Fibroblast of villous mesenchyme (primary cell): ENCODE measurements at regions not wholly inside any gene's neighbourhood (a gene's known extent, or its start where the extent isn't known, plus 50 kb on each side); places are given as distances from the start of the nearest gene placed in this dataset.
A peak's percentile ranks its signal among the peaks of the same experiment; 100 is the strongest.

Experiments
- DNase-seq: peaks from one replicate; pipeline ENCODE4 v3.0.0-alpha.2; 2010; ENCODE audit warnings: low read depth
- H3K4me3 ChIP-seq: 2 replicates; pipeline ENCODE4 v1.5.1; 2011; ENCODE audit warnings: low read depth, mild to moderate bottlenecking, low read length
- TF ChIP-seq, protein P1 (sequence below): IDR thresholded peaks from 2 replicates; pipeline ENCODE4 v1.5.1; 2012; ENCODE audit warnings: low read depth, mild to moderate bottlenecking, low read length; ENCODE audit not compliant: insufficient read depth

DNA sequence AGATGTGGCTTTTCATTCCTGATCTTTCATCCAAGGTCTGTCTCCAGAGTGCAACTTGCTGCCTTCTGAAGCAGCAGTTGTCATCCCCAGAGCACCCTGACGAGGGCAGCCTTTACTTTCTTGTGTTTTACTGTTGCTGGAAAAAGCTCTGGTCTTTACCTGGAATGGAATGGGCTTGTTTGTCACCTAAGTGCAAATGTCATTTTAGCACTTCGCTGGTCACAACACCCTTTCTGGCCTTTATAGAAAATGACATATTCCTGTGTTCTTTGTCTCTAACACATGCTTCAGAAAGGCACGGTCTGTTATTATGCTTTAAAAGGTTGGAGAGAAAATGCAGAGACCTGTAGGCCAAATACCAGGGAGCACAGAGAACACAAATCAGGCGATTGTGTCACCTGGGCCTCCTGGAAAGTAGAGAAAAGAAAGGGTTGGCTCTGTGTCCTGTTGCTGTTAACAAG lies 332.7 kb upstream of the IGFBP7 start:
- TF ChIP-seq, protein P1, sequence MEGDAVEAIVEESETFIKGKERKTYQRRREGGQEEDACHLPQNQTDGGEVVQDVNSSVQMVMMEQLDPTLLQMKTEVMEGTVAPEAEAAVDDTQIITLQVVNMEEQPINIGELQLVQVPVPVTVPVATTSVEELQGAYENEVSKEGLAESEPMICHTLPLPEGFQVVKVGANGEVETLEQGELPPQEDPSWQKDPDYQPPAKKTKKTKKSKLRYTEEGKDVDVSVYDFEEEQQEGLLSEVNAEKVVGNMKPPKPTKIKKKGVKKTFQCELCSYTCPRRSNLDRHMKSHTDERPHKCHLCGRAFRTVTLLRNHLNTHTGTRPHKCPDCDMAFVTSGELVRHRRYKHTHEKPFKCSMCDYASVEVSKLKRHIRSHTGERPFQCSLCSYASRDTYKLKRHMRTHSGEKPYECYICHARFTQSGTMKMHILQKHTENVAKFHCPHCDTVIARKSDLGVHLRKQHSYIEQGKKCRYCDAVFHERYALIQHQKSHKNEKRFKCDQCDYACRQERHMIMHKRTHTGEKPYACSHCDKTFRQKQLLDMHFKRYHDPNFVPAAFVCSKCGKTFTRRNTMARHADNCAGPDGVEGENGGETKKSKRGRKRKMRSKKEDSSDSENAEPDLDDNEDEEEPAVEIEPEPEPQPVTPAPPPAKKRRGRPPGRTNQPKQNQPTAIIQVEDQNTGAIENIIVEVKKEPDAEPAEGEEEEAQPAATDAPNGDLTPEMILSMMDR, result peak; percentile 55
- no peak overlapping the region for H3K4me3 ChIP-seq
- DNase-seq, result peak; percentile 21

DNA sequence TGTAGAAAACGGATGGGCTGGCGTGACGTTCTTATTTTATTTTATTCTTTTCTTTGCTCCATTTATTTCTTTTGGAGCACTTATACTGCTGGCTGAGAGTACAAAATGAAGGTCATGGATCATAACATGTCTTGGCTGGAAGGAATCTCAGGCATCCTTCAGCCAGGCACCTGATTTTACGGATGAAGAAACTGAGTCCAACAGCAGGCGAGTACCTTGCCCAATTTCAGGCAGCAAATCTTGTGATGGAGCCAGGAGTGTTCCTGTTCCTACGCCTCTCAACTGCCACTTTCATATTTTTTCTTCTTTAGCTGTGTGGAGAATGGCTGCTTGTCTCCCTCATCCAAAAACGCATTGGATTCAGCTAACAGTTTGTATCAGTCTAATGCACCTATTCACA lies 332.1 kb upstream of the IGFBP7 start:
- no peak overlapping the region for H3K4me3 ChIP-seq
- TF ChIP-seq, protein P1, result no peak
- DNase-seq, result no peak

DNA sequence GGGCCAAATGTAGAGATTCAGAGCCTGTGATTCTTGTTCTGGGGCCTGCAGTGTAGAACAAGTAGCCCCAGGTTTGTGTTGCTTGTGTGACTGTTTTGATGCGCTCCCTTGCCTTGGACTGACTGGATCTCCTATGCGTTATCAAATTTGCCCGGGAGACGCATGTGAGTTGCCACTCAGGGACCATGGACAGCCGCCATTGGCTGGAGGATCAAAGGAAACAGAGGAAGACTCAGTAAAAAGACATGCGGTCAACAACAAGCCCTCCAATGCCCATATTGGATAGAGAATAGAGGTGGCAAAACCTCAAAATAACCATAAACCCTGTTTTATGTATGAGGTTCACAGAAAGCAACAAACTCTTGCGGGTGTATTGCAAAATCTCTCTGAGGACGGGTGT lies 327.5 kb upstream of the IGFBP7 start:
- TF ChIP-seq, protein P1, result no peak
- H3K4me3 ChIP-seq, result no peak overlapping the region
- DNase-seq, result no peak

DNA sequence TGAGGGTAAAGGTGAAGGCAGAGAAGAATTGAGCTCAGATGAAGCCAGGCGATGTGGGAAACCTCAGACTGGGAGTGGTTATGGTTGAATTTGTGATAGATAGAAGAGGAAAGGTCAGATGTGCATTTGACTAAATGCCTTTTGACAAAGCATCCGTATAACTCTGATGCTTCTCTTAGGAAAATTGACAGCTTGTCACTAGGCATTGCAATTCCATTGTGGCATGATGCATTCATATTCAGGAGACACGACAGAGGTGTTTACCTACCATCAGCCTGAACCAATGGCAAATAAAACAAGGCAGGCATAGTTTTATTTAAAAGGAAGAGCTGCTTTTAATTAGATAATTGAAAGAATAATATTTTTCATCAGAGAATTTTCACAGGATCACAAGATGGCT lies 325.1 kb upstream of the IGFBP7 start:
- DNase-seq, result no peak
- no peak overlapping the region for H3K4me3 ChIP-seq
- TF ChIP-seq, protein P1, result no peak

DNA sequence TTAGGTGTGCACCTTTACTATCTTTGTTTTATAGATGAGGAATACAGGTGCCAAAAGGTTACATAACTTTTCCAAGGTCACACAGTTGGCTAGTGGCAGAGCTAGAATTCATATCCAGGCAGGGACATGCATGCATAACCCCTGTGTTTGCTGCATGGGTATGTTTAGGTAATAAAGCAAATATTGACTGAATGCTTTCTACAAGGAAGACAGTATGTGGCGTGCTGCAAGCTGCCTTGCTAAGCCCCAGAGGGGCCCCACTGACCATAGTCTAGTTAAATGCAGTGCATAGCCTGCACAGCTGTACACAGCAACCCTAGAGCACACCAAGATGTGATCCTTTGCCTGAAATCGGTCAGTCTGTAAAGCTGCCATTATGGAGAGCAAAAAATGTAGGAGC lies 320.5 kb upstream of the IGFBP7 start:
- no peak overlapping the region for H3K4me3 ChIP-seq
- no peak for DNase-seq
- TF ChIP-seq, protein P1, result no peak

DNA sequence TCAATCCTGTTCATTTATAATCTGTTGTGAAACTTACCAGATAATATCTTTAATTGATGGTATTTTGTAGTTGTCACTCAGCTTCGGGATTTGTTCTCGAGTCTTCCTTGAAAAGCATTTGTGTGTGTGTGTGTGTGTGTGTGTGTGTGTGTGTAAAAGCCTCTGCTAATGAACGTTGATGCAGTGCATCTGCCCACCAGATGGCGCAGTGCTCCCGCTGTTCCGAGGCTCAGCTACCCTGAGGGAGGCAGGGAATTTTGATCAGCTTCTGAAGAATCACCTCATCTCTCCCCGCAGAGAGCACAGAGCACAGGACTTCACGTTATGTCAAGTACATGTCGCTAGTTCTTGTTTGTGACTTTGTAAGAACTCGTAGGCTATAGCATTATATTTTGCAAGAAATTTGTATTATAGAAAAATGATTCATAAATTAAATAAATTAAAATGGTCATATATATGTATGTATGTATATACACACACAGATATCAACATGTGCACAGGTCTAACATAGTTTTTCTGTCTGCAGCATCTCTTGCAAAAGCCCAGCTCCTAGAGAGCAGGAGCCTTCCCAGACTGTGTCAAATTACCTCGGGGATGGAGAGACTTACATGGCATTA lies 316.7 kb upstream of the IGFBP7 start:
- TF ChIP-seq, protein P1, result peak; percentile 72
- no peak overlapping the region for H3K4me3 ChIP-seq
- peak; percentile 49 for DNase-seq

DNA sequence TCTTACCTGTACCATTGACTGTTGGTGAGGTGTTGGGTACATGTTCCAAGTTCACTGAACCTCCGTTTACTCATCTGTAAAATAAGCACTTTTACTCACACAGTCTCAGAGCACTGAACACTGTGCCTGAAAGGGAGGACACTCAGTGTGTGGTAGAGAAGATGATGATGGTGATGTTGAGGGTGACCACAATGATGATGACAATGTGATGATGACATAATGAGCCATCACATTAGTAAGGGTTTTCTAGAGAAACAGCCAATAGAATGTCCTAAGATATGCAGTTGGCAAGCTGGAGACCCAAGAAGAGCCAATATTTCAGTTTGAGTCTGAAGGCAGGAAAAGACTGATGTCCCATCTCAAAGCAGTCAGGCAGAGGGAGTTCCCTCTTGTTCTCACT lies 315.4 kb upstream of the IGFBP7 start:
- TF ChIP-seq, protein P1, result no peak
- no peak for DNase-seq

More for the DNA sequence above, 315.4 kb upstream of the IGFBP7 start:
- H3K4me3 ChIP-seq, result no peak overlapping the region
